ENCODE measurements at regions not wholly inside any gene's neighbourhood (a gene's known extent, or its start where the extent isn't known, plus 50 kb on each side); places are given as distances from the start of the nearest gene placed in this dataset.

DNA sequence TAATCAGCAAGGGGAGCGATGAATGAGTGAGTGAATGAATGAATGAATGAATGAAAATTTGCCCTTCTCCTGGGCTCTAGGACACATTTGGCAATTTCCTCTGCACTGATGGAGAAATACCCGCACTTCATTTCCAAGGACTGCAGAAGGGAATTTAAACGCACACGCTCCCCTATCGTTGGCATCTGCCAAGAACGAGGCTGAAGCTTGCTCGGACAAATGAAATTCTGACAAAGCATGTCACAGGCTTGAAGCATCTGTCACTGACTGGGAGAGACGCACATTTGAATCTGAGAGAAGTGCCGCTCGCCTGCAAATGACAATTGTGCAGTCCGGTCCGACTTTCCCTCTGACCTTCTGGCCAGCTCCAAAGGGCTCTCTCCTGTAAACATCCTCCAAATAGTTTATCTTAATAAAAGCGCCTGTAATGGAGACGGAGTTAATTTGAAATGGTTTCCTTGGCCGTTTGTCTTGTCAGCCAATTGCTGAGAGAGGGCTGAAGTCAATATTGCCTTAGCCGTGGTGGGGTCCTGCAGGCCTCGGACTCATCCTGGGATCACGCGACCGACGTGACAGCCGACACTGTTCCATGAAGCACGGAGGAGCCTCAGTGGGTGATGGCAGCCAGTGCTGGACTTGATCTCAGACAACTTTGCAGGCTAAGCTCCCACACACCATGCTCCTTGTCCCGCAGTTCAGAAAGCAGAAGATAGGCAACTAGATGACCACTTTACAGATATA is 260.7 kb downstream of the MN1 start:
- DNase-seq (ENCODE audit: low read depth) = no peak

GRCh38 chr22:27541836-27542235 is 259.7 kb downstream of the MN1 start:
- no peak for DNase-seq (ENCODE audit: low read depth)

DNA sequence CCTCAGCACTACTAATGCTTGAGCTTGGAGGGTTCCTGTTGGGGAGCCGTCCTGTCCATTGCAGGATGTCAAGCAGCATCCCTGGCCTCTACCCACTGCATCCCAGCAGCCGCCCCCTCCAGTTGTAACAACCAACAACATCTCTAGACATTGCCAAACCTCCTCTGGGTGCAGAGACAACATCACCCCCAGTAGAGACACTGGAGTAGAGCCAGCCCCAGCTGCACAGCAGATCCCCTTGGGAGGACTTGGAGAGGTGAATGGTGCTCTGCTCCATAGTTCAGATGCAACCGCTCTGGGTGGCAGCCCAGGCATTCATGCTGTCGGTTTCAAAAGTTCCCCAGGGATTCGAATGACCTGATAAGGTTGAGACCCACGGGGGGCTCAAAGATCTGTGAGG is 259.0 kb downstream of the MN1 start:
- DNase-seq (ENCODE audit: low read depth) = no peak

- DNase-seq (ENCODE audit: low read depth) = no peak
Observed at GRCh38 chr22:27543460-27543859, 258.1 kb downstream of the MN1 start.

DNA sequence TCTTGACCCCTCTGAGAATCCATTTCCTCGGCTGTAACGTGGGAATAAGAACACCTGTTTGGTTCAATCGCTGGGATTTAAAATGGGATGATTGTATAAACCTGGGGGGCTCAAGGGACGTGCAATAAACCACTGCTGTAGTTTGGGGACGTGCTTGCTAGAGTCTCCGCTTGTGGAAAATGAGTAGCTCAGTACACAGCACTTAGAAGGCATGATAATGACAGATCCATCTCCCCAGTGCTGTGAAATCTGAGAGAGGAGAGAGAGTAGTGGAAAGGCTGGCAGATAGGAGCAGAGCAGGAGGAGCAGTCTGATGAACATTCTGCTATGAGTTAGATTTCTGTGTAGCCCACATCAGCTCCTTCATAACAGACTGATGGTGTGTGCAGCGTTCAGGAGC is 256.5 kb downstream of the MN1 start:
- no peak for DNase-seq (ENCODE audit: low read depth)

GRCh38 chr22:27546157-27546935 is 255.2 kb downstream of the MN1 start:
- no peak for DNase-seq (ENCODE audit: low read depth)

GRCh38 chr22:27551402-27551801 is 250.2 kb downstream of the MN1 start:
- no peak for DNase-seq (ENCODE audit: low read depth)

- DNase-seq (ENCODE audit: low read depth) = no peak
Observed at GRCh38 chr22:27552176-27552575, 249.4 kb downstream of the MN1 start.

GRCh38 chr22:27552863-27553262 is 248.7 kb downstream of the MN1 start:
- DNase-seq (ENCODE audit: low read depth) = no peak

GRCh38 chr22:27554106-27554811 is 247.3 kb downstream of the MN1 start:
- no peak for DNase-seq (ENCODE audit: low read depth)

DNA sequence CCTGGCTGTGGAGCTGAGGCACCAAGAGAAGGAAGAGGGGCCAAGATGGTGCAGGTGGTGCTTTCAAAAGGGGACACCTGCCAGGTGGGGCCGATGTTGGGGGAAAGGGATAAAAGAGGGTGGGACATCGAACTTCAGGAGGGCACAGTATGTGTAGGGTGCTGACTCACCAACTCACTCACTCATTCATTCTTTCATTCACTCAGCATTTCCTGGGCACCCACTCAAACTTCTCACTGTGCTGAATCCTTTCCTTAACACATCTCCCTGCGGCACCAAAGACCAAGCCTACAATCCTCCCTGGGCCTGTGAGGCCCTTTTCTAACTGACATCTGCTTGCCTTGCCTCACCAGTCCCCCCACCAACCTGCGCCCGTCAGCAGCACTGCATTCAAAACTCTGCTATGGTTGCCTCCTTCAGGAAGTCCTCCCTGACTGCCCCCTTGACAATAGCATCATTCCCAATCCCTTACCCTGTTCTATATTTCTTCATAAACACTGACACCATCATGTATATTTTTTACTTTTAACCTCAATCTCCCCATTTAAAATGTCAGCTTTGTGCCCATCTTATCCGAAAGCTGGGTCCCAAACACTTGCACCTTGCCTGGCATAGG is 246.6 kb downstream of the MN1 start:
- DNase-seq (ENCODE audit: low read depth) = no peak

DNA sequence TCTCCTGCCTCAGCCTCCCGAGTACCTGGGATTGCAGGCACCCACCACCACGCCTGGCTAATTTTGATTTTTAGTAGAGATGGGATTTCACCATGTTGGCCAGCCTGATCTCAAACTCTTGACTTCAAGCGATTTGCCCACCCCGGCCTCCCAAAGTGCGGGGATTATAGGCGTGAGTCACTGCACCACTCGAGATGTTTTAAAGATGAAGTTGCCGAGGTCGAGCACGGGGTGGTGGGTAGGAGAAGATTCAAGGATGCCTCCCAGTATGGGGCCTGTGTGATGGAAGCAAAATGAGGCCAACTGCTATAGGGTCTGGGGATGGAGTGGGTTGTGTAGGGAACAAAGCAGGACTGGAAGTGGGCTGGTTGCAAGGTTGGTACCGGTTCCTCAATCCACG is 245.2 kb downstream of the MN1 start:
- no peak for DNase-seq (ENCODE audit: low read depth)

GRCh38 chr22:27557286-27558008 is 244.1 kb downstream of the MN1 start:
- DNase-seq (ENCODE audit: low read depth) = no peak

DNA sequence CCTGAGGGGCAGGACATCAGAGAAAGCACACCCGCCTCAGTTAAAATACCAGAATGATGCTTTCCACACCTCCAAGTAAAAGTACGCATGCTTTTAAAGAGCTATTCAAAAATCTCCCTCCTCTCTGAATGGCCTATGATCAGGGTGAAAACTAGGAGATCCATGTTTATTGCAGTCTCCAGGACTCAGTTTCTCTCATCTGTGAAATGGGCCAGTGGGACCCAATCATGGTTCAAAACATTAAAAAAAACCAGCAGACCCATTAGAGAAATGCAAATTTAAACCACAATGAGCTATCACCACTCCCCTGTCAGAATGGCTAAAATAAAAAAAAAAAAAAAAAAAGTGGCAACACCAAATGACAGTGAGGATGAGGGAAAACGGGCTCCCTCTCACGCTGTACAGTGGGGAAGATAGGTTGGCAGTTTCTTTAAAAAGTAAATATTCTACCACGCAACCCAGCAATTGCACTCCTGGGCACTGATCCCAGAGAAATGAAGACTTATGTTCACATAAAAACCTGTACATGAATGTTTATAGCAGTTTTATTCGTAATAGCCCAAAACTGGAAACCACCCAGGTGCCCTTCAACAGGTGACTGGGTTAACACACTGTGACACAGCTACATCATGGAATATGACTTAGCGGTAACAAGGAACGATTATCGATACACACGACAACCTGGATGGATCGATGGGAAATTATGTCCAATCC is 242.7 kb downstream of the MN1 start:
- DNase-seq (ENCODE audit: low read depth) = no peak

GRCh38 chr22:27560781-27561180 is 240.8 kb downstream of the MN1 start:
- DNase-seq (ENCODE audit: low read depth) = no peak

DNA sequence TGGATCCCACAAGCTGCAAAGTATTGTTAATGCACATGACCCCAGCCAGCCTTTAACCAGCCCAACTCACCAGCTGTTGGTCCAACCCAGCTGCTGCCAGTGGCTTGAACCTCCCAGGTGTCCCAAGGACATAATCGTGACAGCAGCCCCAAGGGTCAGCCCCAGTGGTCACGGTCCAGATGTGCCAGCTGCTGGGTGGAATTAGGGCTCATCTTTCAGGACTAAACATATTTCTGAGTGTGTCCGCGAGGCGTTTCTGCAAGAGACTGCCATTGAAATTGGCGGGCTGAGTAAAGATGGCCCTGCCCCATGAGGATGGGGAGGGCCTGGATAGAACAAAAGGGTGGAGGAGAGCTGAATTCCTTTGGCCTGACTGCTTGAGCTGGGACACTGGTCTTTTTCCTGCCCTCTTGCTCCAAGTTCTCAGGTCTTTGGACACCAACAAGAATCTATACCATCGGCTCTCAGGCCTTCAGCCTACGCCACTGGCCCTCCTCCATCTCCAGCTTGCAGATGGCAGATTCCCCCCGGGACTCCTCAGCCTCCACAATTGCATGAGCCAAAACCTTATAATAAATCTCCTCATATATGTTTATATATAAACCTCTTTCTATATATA is 240.2 kb downstream of the MN1 start:
- DNase-seq (ENCODE audit: low read depth) = no peak

DNA sequence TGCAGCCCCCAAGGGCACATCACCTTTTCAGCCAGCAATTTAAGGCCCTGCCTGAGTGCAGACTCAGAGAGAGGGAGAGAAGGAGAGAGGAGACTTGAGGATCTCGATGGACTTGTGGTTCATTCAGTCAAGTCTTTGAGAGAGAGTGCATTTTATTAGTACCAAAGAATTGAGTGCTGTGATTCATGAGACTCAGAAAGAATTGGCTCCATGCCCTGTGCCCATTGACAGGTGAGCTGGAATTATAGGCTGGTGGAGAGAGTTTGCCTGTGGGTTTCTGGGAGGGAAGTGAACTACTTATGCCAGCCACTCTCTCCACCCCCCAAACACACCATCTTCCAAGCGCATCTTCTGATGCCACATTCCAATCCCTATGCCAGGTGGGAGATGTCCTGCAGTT is 236.8 kb downstream of the MN1 start:
- no peak for DNase-seq (ENCODE audit: low read depth)

DNA sequence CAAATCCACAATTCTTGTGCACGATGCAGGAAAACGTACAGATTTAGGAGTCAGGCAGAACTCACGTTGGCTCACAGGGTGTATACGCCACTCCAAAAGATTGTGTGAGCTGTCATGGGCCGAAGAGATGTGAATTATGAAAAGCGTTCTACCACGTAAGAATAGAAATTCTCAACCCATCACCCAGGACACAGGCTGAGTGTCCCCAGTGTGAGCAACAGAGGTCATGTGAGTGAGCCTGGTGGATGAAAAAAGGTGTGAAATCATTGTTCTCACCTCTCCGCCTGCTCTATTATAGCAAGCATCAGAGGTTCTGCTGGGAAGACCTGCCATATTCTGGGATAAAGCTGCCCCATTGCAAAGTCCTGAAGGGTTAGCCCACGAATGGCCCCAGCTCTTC is 235.0 kb downstream of the MN1 start:
- DNase-seq (ENCODE audit: low read depth) = no peak

GRCh38 chr22:27568265-27568664 is 233.3 kb downstream of the MN1 start:
- no peak for DNase-seq (ENCODE audit: low read depth)

- DNase-seq (ENCODE audit: low read depth) = no peak
Observed at GRCh38 chr22:27571463-27572277, 229.9 kb downstream of the MN1 start.

Data from activated T-cell treated with anti-CD3 and anti-CD28 coated beads for 1 hour (primary cell).